GM18873 (cell line): ENCODE measurements at regions not wholly inside any gene's neighbourhood (a gene's known extent, or its start where the extent isn't known, plus 50 kb on each side); places are given as distances from the start of the nearest gene placed in this dataset.
"Not testable (repeated sequence)": the region's sequence is repeated elsewhere in the genome, so short reads cannot be mapped to it uniquely, and the experiment has no call there.

ENCODE experiments used
- ATAC-seq: cut with Tn5 transposase; IDR thresholded peaks from one replicate; pipeline ENCODE4 v1.9.1; 2021; ENCODE audit warnings: mild to moderate bottlenecking, moderate library complexity, moderate number of reproducible peaks; ENCODE audit not compliant: unreplicated experiment, low FRiP score

- ATAC-seq: no peak
Observed at GRCh38 chr7:55261386-55261770, 103.8 kb upstream of the LANCL2 start.

GRCh38 chr7:55265328-55265727, 99.8 kb upstream of the LANCL2 start:
- ATAC-seq: not testable (repeated sequence)

- ATAC-seq: no peak
Observed at GRCh38 chr7:55265836-55266642, 99.1 kb upstream of the LANCL2 start.

- ATAC-seq: no peak
Observed at GRCh38 chr7:55271069-55271626, 94.0 kb upstream of the LANCL2 start.

GRCh38 chr7:55271661-55272060, 93.5 kb upstream of the LANCL2 start:
- no peak for ATAC-seq

- no peak for ATAC-seq
Observed at GRCh38 chr7:55272328-55272727, 92.8 kb upstream of the LANCL2 start.

- no peak for ATAC-seq
Observed at GRCh38 chr7:55273186-55273980, 91.8 kb upstream of the LANCL2 start.

GRCh38 chr7:55274156-55274555, 91.0 kb upstream of the LANCL2 start:
- ATAC-seq: no peak

GRCh38 chr7:55275291-55276200, 89.6 kb upstream of the LANCL2 start:
- ATAC-seq: no peak

GRCh38 chr7:55276572-55277295, 88.4 kb upstream of the LANCL2 start:
- ATAC-seq: no peak

GRCh38 chr7:55277916-55278315, 87.2 kb upstream of the LANCL2 start:
- no peak for ATAC-seq

- ATAC-seq: no peak
Observed at GRCh38 chr7:55278321-55278720, 86.8 kb upstream of the LANCL2 start.

GRCh38 chr7:55279080-55279845, 85.9 kb upstream of the LANCL2 start:
- no peak for ATAC-seq

GRCh38 chr7:55280031-55280454, 85.1 kb upstream of the LANCL2 start:
- peak; percentile 78 for ATAC-seq

GRCh38 chr7:55285665-55286064, 79.5 kb upstream of the LANCL2 start:
- no peak for ATAC-seq

- no peak for ATAC-seq
Observed at GRCh38 chr7:55286666-55287065, 78.5 kb upstream of the LANCL2 start.

- no peak for ATAC-seq
Observed at GRCh38 chr7:55288070-55288824, 76.9 kb upstream of the LANCL2 start.

GRCh38 chr7:55296070-55296469, 69.1 kb upstream of the LANCL2 start:
- no peak for ATAC-seq
